ENCODE measurements at regions not wholly inside any gene's neighbourhood (a gene's known extent, or its start where the extent isn't known, plus 50 kb on each side); places are given as distances from the start of the nearest gene placed in this dataset.

- Histone ChIP-seq H3K4me2 (ENCODE audit: insufficient read depth in 1 of 2, low read depth in 2 of 2, low read length in 2 of 2) (no peak overlapping the region), H3K27ac (ENCODE audit: low read depth, low read length) (no peak overlapping the region), H4K8ac (ENCODE audit: extremely low read depth, insufficient read depth, low read length) (no peak overlapping the region), H3K79me1 (ENCODE audit: low read depth, low read length) (no peaks in the 10 kb centered on the region), H3K18ac (ENCODE audit: extremely low read depth, low read length) (no peak overlapping the region), H2AFZ (ENCODE audit: low read length) (peak overlapping the region; percentile 72; the same call in 1 of the 2 replicates), H2AK5ac (ENCODE audit: low read depth, low read length) (no peak overlapping the region), H3K9me3 (ENCODE audit: insufficient read depth in 2 of 2, low read depth in 1 of 2, low read length in 1 of 2) (no peaks in the 10 kb centered on the region), H3K23me2 (ENCODE audit: low read depth, low read length) (no peaks in the 10 kb centered on the region), H2BK120ac (replicated peaks; ENCODE audit: low read depth, low read length) (no peak overlapping the region), H3K14ac (ENCODE audit: insufficient read length) (no peak overlapping the region), H3K27me3 (replicated peaks in 1 of 4; ENCODE audit: control insufficient read depth in 3 of 4, extremely low read depth in 1 of 4, insufficient read depth in 3 of 4, low read length in 3 of 4) (no peaks in the 10 kb centered on the region), H3K36me3 (ENCODE audit: control insufficient read depth in 2 of 4, insufficient read depth in 4 of 4, low read length in 3 of 4) (no peaks in the 10 kb centered on the region), H3K56ac (replicated peaks; ENCODE audit: insufficient read length, low read depth, low read length) (no peak overlapping the region), H2BK20ac (ENCODE audit: low read length) (no peak overlapping the region), H4K5ac (ENCODE audit: insufficient read length, low read depth, low read length) (no peak overlapping the region), H3K79me2 (ENCODE audit: control insufficient read depth in 1 of 2, insufficient read depth in 2 of 2, low read length in 2 of 2) (no peaks in the 10 kb centered on the region), H4K91ac (replicated peaks; ENCODE audit: insufficient read length, low read length) (no peak overlapping the region), H4K20me1 (replicated peaks in 1 of 2; ENCODE audit: control insufficient read depth in 1 of 2, insufficient read depth in 2 of 2, low read length in 2 of 2) (no peaks in the 10 kb centered on the region), H3K4me1 (replicated peaks in 1 of 4; ENCODE audit: control insufficient read depth in 3 of 4, insufficient read depth in 4 of 4, low read length in 3 of 4) (no peaks in the 10 kb centered on the region), H2BK5ac (ENCODE audit: low read depth, low read length) (no peak overlapping the region), H2BK12ac (ENCODE audit: low read depth, low read length) (no peak overlapping the region), H3K9ac (replicated peaks in 1 of 4; ENCODE audit: extremely low read depth in 1 of 4, low read depth in 3 of 4, low read length in 3 of 4) (no peak overlapping the region), H3K23ac (ENCODE audit: insufficient read length) (no peak overlapping the region), H2BK15ac (ENCODE audit: low read length) (no peak overlapping the region), H3K4me3 (ENCODE audit: extremely low read depth in 1 of 4, insufficient read depth in 2 of 4, low read depth in 3 of 4, low read length in 4 of 4) (no peak overlapping the region), H3K4ac (replicated peaks; ENCODE audit: insufficient read length, low read depth, low read length) (no peak overlapping the region)
- FAIRE-seq (no peak), DNase-seq (ENCODE audit: low read depth in 1 of 2, low spot score in 2 of 2) (no peak)
- ChIA-PET CTCF (ENCODE audit: partially characterized antibody) (no interaction called here), POLR2A (ENCODE audit: partially characterized antibody) (no interaction called here)
- 90% methylated on average over 7 of the region's 7 CpGs; no CpG with 5 or more reads in 1 of the 2 experiments for WGBS, 2 experiments (ENCODE audit: extremely low coverage in 1 of 2, insufficient coverage in 1 of 2, insufficient read length in 1 of 2, insufficient replicate concordance in 2 of 2, low coverage in 1 of 2, low lambda C conversion rate in 2 of 2, missing lambda C conversion rate in 1 of 2)
- no peak for TF ChIP-seq KDM5A (IDR thresholded peaks at IDR 0.05; ENCODE audit: low read length)
- no peak for TF ChIP-seq YY1 (IDR thresholded peaks at IDR 0.05; ENCODE audit: low read depth, low read length)
- TF ChIP-seq GTF2F1 (IDR thresholded peaks at IDR 0.05; ENCODE audit: borderline replicate concordance, low read depth, low read length): no peak
- TF ChIP-seq POLR2AphosphoS5 (IDR thresholded peaks at IDR 0.05; ENCODE audit: low read depth, low read length): no peak
Observed at GRCh38 chr20:52895235-52895634, 76.9 kb upstream of the TSHZ2 start.

All from H1 (cell line).